Middle frontal gyrus (tissue), 1 donor: ENCODE measurements at regions not wholly inside any gene's neighbourhood (a gene's known extent, or its start where the extent isn't known, plus 50 kb on each side); places are given as distances from the start of the nearest gene placed in this dataset.

ENCODE experiments used
- DNase-seq: peaks from one replicate; pipeline ENCODE4 v3.0.0-alpha.2; 2015; ENCODE audit warnings: low spot score; ENCODE audit errors: extremely low spot score

- DNase-seq, result no peak
These were observed 91.0 kb upstream of the MVB12B start for GRCh38 chr9:126235336-126236243.

DNA sequence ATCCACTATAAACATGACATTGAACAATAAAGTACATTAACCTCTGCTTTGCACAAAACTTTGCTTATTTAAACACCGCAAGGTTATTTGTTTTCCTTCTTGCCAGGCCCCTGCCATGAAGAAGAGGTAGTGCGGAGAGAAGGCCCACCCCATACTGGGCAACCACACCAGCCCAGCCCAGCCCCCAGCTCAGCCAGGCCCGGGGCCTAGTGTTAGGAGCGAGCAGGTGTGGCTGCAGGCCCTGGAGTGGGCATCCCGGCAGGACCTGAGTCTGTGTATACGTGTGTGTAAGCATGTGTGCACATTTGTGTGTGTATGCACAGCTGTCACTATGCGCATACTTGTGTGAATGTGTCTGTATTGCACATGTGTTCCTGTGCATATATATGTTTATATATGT, 90.4 kb upstream of the MVB12B start:
- no peak for DNase-seq

DNA sequence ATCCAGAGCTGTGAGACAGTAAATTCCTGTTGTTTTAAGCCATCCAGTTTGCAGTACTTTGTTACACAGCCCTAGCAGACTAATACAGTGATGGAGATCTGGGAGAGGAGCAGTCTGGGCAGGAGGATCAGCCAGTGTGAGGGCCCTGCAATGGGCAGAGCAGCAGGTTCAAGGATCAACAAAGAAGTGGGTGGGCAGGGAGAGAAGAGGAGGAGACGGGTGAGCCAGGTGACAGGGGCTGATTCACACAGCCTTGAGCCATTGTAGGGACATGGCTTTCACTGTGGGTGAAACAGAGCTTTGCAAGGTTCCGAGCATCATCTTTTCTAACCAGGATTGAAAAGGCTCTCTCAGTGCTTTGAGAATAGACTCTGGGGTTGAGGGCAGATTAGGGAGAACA, 88.2 kb upstream of the MVB12B start:
- no peak for DNase-seq

DNA sequence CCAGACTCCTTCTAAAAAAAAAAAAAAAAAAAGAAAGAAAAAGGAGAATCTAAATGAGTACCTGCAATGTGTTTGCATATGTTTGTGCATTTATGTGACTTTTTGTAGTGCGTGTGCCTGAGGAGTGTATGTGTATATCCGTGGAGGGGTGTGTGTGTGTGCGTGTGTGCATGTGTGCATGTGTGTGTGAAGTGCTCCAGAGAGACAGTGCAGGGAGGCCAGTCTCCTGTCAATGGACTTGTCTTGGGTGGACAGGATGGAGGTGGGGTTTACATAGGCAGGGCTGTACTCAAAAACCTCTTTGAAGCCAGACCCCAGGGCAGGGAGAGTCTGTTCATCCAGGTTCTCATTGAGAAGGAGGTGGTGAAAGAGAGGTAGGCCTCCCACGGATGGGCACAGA, 87.1 kb upstream of the MVB12B start:
- DNase-seq, result no peak

DNA sequence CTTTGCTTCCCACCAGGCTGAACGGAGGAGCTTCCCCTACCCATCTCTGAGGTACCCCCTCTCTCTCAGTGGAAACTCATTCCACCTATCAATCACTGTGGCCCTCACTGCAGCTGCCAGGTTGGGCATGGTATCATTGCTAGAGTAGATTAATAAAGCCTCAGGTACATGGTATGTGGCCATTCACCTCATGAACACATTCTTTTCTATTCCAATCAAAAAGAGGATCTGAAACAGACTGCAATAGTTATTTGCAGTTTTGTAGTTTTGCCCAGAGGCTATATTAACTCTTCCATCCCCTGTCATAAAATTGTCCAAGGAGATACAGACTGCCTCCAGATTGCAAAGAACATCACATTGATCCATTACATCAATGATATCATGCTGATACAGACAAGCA, 85.8 kb upstream of the MVB12B start:
- DNase-seq, result no peak

- no peak for DNase-seq
These were observed 77.9 kb upstream of the MVB12B start for GRCh38 chr9:126248680-126249079.

GRCh38 chr9:126261584-126262356, 64.9 kb upstream of the MVB12B start:
- DNase-seq, result no peak

- DNase-seq, result no peak
These were observed 63.9 kb upstream of the MVB12B start for GRCh38 chr9:126262738-126263137.

DNA sequence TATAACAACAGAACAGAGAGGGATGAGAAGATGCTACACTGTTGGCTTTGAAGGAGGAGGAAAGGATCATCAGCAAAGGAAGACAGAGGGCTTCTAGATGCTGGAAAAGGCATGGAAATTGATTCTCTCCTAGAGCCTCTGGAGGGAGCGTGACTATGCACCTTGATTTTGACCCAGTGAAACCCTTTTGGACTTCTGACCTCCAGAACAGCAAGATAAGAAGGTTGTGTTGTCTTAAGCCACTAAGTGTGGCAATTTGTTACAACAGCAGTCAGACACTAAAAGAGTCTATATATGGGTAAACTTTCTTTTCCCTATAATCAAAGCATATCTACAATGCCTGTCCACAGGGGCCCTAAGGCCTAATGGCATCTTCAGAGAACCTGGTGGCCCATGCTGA, 56.1 kb upstream of the MVB12B start:
- no peak for DNase-seq

GRCh38 chr9:126275386-126276001, 51.1 kb upstream of the MVB12B start:
- DNase-seq, result peak; percentile 68

GRCh38 chr9:126276056-126276728, 50.4 kb upstream of the MVB12B start:
- DNase-seq, result no peak
